ENCODE measurements at regions not wholly inside any gene's neighbourhood (a gene's known extent, or its start where the extent isn't known, plus 50 kb on each side); places are given as distances from the start of the nearest gene placed in this dataset.
"Not testable (repeated sequence)": the region's sequence is repeated elsewhere in the genome, so short reads cannot be mapped to it uniquely, and the experiment has no call there.

DNA sequence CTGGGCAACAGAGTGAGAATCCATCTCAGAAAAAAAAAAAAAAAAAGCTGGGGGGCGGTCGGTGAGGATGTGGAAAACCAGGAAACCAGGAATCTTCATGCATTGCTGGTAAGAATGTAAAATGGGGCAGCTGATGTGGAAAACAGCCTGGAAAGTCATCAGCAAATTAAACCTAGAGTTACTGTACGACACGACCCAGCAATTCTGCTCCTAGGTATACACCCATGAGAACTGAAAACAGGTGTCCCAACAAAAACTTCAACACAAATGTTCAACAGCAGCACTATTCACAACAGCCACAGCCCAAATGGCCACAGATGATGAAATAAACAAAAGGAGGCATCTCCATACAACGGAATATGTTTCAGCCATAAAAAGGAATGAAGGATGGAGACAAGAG is 97.3 kb downstream of the NCOR2 start:
- Mint-ChIP-seq H3K27me3 (no peaks in the 10 kb centered on the region), H3K27ac (no peak overlapping the region), H3K9me3 (peaks cover 0 to 1% of the 10 kb centered on the region in 2 donors), H3K4me1 (ENCODE audit: low read depth in 2 of 2) (peaks cover 19 to 22% of the 10 kb centered on the region in 2 donors), H3K36me3 (ENCODE audit: insufficient read depth) (peaks cover 32% of the 10 kb centered on the region), H3K4me3 (no peak overlapping the region)
- no peak for DNase-seq
- no peak for ATAC-seq (replicated peaks)

DNA sequence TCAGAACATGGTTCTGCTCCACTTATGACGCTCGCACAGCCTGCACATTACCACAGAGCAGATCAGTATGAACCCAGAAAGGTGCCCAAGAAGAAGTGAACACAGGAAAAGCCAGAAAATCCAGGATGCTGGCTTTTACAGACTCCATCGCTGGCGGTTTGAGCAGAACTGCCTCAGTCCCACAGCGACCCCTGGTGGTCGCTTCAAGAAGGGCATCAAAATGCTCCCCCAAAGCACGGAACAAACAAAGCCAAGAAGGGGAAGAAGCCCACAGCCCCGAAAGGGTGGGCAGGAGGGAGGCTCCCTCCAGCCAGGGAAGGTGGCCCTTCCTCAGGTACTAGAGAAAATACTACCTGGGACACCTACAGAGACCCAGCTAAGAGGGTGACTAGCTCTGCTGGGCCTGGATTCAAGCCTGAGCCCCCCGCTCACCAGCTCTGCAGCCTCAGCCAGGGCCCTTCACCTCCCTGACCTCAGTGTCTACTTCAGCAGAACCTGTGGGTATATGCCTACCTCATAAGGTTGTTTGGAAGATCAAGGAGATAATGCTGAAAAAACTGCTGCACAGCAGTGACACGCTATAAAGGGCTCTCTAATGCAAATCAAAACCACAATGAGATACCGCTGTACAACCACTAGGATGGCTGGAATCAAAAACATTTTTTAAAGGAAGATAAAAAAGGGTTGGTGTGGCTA is 98.1 kb downstream of the NCOR2 start:
- Mint-ChIP-seq H3K9me3 (peaks cover 0 to 6% of the 10 kb centered on the region in 2 donors), H3K36me3 (ENCODE audit: insufficient read depth) (peaks cover 36% of the 10 kb centered on the region), H3K27ac (peak overlapping the region; percentile 46 to 77), H3K4me3 (peak overlapping the region in 1 of 2 donors; percentile 34), H3K4me1 (ENCODE audit: low read depth in 2 of 2) (peaks cover 27 to 29% of the 10 kb centered on the region in 2 donors), H3K27me3 (no peaks in the 10 kb centered on the region)
- ATAC-seq (replicated peaks), result no peak
- DNase-seq, result peak in 1 of 3 experiments; percentile 29

DNA sequence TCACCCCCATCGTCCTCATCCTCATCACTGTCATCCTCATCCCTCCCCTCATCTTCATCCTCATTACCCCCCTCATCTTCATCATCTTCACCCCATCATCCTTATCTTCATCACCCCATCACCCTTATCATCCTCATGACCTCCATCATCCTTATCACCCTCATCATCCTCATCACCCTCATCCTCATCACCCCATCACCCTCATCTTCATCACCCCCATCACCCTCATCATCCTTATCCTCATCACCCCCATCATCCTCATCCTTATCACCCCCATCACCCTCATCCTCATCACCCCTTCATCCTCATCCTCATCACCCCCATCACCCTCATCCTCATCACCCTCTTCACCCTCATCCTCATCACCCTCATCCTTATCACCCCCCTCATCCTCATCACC is 99.9 kb downstream of the NCOR2 start:
- H3K9me3 Mint-ChIP-seq; DNase-seq; ATAC-seq (replicated peaks); H3K27me3 Mint-ChIP-seq: not testable (repeated sequence)
- Mint-ChIP-seq H3K36me3 (ENCODE audit: insufficient read depth) (peaks cover 39% of the 10 kb centered on the region), H3K4me1 (ENCODE audit: low read depth in 2 of 2) (peaks cover 36 to 43% of the 10 kb centered on the region in 2 donors), H3K4me3 (peak overlapping the region; percentile 14 to 51), H3K27ac (peak overlapping the region; percentile 96 to 99)

DNA sequence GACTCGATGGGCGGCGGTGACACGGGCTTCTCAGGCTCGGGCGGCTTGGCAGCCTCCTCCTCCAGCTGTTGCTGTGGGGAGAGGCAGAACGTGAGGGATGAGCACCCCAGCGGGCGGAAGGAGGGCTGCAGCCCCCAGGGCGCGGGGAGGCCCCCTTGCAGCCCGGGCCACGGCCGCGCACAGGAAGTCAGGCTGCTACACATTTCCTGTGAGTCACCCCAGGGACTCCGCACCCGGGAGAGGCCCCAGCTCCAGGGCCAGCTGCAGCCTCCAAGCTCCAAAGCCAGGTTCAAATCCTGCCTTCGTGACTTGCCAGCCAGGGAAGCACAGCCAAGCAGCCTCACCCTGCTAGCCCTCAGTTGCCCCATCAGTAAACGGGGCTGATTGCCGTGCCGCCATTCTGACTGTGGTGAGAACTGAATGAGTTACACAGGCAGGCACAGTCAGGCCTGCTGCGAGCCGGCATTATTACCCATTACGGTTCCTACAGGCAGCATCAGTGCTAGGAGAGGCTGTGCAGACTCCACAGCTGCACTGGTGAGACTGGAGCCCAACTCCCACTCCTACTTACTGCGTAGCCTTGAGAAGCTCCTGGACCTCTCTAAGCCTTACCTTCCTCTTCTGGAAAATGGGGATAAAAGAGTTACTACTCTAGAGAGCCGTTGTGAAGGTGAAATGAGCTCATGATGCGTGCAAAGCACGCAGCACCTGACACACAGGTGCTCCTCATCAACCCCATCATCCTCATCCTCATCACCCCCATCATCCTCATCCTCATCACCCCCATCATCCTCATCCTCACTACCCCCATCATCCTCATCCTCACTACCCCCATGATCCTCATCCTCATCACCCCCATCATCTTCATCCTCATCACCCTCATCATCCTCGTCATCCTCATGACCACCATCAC is 100.9 kb downstream of the NCOR2 start:
- peaks cover 39% of the 10 kb centered on the region for H3K36me3 Mint-ChIP-seq (ENCODE audit: insufficient read depth)
- peaks cover 0 to 6% of the 10 kb centered on the region in 2 donors for H3K9me3 Mint-ChIP-seq

DNA sequence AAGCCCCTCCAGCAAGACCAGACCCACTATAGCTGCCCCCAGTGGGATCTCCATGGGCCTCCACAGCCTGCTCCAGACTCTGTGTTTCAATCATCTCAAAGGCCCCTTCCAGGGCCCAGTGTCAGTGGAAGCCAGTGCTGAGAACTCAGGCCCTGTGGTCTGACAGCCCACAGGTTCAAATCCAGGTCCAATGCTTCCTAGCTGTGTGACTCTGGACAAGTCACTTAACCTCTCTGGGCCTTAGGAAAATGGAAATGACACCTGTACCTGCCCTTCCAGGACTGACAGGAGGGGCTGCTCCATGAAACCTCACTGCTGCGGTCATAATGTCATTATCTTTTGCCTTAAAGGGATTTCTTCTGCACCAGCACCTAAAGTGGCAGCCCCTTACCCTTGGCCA is 101.9 kb downstream of the NCOR2 start:
- peak overlapping the region; percentile 80 to 83 for H3K4me3 Mint-ChIP-seq
- ATAC-seq (replicated peaks), result no peak
- H3K27ac Mint-ChIP-seq, result peak overlapping the region; percentile 96 to 99
- peaks cover 0 to 6% of the 10 kb centered on the region in 2 donors for H3K9me3 Mint-ChIP-seq
- H3K27me3 Mint-ChIP-seq, result no peaks in the 10 kb centered on the region
- H3K4me1 Mint-ChIP-seq (ENCODE audit: low read depth in 2 of 2), result peaks cover 47 to 48% of the 10 kb centered on the region in 2 donors
- H3K36me3 Mint-ChIP-seq (ENCODE audit: insufficient read depth), result peaks cover 36% of the 10 kb centered on the region
- DNase-seq, result no peak

More for the DNA sequence above, 100.9 kb downstream of the NCOR2 start:
- DNase-seq, result peak; percentile 86 to 90 (median 89)
- H3K4me3 Mint-ChIP-seq, result peak overlapping the region; percentile 80 to 83
- peak; percentile 97 for ATAC-seq (replicated peaks)
- H3K27me3 Mint-ChIP-seq, result no peaks in the 10 kb centered on the region
- H3K4me1 Mint-ChIP-seq (ENCODE audit: low read depth in 2 of 2), result peaks cover 45 to 51% of the 10 kb centered on the region in 2 donors
- H3K27ac Mint-ChIP-seq, result peak overlapping the region; percentile 96 to 99

DNA sequence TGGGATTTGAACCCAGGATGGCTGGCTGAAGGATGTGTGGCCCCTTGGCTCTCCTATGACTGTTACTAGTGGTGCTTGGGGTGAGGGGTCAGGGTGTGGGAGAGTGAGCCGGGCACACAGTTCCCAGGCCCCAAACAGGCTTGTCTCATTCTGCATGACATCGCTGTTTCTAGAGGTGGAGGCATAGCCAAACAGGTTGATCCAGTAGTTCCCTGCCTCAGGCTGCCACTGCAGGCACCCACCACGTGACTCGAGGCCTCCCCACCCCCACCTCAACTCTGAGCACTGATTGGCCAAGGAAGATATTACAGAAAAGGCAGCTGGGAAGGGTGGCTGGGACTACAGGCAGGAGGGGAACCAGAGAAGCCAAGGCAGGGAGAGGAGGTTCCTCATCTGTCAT is 102.6 kb downstream of the NCOR2 start:
- peak overlapping the region; percentile 80 to 83 for H3K4me3 Mint-ChIP-seq
- ATAC-seq (replicated peaks), result no peak
- peak overlapping the region; percentile 96 to 99 for H3K27ac Mint-ChIP-seq
- H3K4me1 Mint-ChIP-seq (ENCODE audit: low read depth in 2 of 2), result peaks cover 50 to 52% of the 10 kb centered on the region in 2 donors
- peaks cover 0 to 6% of the 10 kb centered on the region in 2 donors for H3K9me3 Mint-ChIP-seq
- no peak for DNase-seq
- peaks cover 36% of the 10 kb centered on the region for H3K36me3 Mint-ChIP-seq (ENCODE audit: insufficient read depth)
- H3K27me3 Mint-ChIP-seq, result no peaks in the 10 kb centered on the region

DNA sequence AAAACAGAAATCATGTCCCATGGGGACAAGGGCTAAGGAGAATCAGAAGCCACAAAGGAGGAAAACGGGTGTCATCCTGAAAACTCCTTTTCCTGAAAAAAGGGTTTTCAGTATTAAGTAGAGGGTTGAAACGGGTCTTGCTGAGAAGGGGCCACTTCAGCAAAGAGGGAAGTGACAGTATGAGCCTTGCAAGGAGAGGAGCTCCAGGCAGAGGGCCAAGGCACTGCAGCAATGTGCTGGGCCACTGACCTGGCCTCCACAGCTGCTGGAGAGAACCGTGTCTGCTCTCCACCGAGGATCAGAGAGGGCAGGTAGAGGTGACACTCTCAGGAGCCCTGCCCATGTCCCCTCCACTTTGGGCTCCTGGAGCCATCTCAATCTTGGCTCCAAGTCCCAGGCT is 103.3 kb downstream of the NCOR2 start:
- DNase-seq, result no peak
- ATAC-seq (replicated peaks), result no peak
- H3K4me3 Mint-ChIP-seq, result peak overlapping the region; percentile 80 to 83
- no peaks in the 10 kb centered on the region for H3K27me3 Mint-ChIP-seq
- peak overlapping the region; percentile 96 to 99 for H3K27ac Mint-ChIP-seq
- H3K9me3 Mint-ChIP-seq, result peaks cover 0 to 6% of the 10 kb centered on the region in 2 donors
- peaks cover 33% of the 10 kb centered on the region for H3K36me3 Mint-ChIP-seq (ENCODE audit: insufficient read depth)
- H3K4me1 Mint-ChIP-seq (ENCODE audit: low read depth in 2 of 2), result peaks cover 54 to 56% of the 10 kb centered on the region in 2 donors

DNA sequence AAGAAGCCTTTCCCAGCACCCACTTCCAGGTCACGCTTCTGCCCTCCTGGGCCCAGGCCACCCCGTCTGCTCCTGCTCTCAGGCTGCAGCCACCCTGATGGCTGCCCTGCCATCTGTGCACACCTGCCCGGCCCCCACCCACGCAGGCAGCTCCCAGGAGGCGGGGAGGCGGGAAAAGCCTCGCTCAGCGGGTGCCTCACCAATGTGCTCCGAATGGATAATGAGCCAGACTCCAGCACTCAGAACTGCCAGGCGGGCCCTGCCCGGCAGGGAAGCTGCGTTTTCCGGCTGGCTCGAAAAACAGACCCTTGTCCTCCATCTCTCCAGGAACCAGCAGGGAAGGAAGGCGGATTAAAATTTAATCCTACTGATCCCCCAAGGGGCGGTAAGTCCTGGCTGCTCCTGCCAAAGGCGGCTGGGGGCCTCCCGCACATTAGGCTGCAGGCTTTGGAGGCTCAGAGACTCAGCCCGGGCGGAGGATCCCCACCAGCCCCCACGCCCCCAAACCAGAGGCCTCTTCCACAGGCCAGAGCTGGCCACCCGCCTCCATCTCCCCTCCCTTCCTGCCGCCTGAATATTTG is 104.0 kb downstream of the NCOR2 start:
- Mint-ChIP-seq H3K4me3 (peak overlapping the region in 1 of 2 donors; percentile 80), H3K27ac (peak overlapping the region; percentile 96 to 99), H3K4me1 (ENCODE audit: low read depth in 2 of 2) (peaks cover 60 to 62% of the 10 kb centered on the region in 2 donors), H3K36me3 (ENCODE audit: insufficient read depth) (peaks cover 32% of the 10 kb centered on the region), H3K9me3 (peaks cover 0 to 6% of the 10 kb centered on the region in 2 donors), H3K27me3 (no peaks in the 10 kb centered on the region)
- DNase-seq (no peak), ATAC-seq (replicated peaks) (no peak)

DNA sequence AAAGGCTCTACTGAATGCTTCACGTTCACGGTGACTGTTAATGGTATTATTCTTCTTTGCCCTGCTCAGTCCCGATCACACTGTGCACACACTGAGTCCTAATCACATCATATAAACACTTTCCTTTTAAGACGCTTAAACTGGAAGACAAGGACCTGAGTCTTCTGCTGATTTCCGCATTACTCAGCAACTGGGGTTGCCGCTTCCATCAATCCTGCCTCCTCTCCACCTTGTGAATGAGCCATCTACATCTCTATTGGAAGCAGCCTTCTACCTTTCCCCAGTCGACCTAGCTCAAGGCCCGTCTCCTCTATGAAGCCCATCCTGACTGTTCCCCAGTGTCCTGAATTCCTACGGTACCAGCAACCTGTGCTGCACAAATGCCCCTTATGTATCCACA is 104.7 kb downstream of the NCOR2 start:
- Mint-ChIP-seq H3K4me1 (ENCODE audit: low read depth in 2 of 2) (peaks cover 66 to 68% of the 10 kb centered on the region in 2 donors), H3K27me3 (no peaks in the 10 kb centered on the region), H3K27ac (peak overlapping the region in 1 of 2 donors; percentile 71), H3K9me3 (peaks cover 0 to 6% of the 10 kb centered on the region in 2 donors), H3K36me3 (ENCODE audit: insufficient read depth) (peaks cover 34% of the 10 kb centered on the region), H3K4me3 (no peak overlapping the region)
- DNase-seq (no peak), ATAC-seq (replicated peaks) (no peak)

DNA sequence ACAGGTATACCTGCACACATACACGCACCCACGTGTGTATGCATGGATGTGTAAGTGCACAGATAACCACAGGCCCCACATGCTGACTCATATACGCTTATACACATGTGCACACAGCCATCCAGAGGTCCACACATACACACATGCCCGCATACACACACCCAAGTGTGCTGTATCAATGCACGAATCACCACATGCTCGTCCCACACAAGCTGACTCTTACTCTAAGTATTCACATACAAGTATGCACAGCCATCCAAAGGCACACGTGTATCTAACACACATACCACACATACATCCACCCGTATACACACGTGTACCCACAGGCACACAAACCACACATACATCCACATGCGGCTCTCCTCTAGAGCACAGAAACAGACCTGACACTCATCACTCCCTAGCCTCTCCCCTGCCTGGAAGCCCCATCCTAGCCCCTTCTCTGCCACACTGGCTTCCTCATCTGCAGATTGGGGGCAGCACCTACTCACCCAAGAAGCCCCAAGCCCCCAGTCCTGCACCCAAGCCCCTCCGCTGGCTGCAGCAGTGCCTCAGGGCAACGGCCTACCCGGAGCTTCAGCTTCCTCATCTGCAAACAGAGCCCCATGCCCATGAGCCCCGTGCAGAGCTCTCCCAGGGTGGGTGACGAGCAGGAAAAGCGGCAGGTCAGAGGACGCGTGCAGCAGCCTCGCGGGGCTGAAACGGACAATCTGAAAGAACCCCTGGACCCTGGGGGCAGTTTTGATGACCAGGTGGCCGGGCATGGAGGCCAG is 105.4 kb downstream of the NCOR2 start:
- DNase-seq (no peak), ATAC-seq (replicated peaks) (no peak)
- Mint-ChIP-seq H3K4me3 (no peak overlapping the region), H3K36me3 (ENCODE audit: insufficient read depth) (peaks cover 32% of the 10 kb centered on the region), H3K4me1 (ENCODE audit: low read depth in 2 of 2) (peaks cover 66 to 67% of the 10 kb centered on the region in 2 donors), H3K9me3 (peaks cover 0 to 5% of the 10 kb centered on the region in 2 donors), H3K27ac (no peak overlapping the region), H3K27me3 (no peaks in the 10 kb centered on the region)

DNA sequence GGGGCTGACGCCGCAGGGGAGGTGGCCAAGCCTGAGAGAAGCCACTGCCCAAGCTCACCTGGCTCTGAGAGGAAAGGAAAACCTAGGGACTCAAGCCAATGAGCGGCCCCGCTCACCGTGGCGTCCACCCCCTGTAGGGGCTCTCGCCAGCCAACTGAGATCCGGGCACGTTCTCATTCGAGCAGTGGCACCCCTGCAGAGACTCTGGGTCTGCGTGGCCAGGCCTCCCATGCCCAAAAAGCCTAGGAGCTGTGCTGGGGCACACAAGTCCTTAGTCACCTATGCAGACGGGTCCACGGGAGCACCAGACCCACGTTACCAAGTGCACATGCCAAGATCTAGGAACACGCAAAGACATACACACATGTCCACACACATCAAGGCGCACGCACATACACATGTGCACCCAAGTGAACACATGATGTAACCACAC is 106.2 kb downstream of the NCOR2 start:
- Mint-ChIP-seq H3K4me1 (ENCODE audit: low read depth in 2 of 2) (peaks cover 60 to 63% of the 10 kb centered on the region in 2 donors), H3K27ac (peak overlapping the region in 1 of 2 donors; percentile 87), H3K9me3 (peaks cover 0 to 5% of the 10 kb centered on the region in 2 donors), H3K36me3 (ENCODE audit: insufficient read depth) (peaks cover 31% of the 10 kb centered on the region), H3K27me3 (no peaks in the 10 kb centered on the region), H3K4me3 (no peak overlapping the region)
- DNase-seq (no peak), ATAC-seq (replicated peaks) (no peak)

DNA sequence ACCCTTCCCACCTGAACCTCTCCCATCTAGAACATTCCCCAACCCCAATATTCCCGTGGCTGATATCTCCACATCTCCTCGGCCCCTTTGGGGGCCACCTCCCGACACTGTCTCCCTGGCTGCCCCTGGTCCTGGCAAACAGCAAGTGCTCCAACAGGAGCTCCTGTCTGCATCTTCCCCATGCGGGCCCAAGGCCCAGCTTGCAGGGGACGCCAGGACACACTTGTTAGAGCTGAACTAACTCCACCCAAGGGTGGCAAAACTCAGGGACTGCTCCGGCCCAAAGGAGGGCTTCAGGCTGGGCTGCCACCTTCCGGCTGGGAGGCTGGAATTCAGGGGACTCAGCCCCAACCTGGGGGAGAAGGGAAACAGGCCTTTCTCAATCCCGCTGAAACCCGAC is 106.6 kb downstream of the NCOR2 start:
- H3K9me3 Mint-ChIP-seq, result peaks cover 0 to 5% of the 10 kb centered on the region in 2 donors
- ATAC-seq (replicated peaks) (no peak), DNase-seq (no peak)
- H3K27me3 Mint-ChIP-seq, result no peaks in the 10 kb centered on the region
- H3K36me3 Mint-ChIP-seq (ENCODE audit: insufficient read depth), result peaks cover 29% of the 10 kb centered on the region
- H3K27ac Mint-ChIP-seq, result peak overlapping the region in 1 of 2 donors; percentile 87
- peaks cover 60 to 66% of the 10 kb centered on the region in 2 donors for H3K4me1 Mint-ChIP-seq (ENCODE audit: low read depth in 2 of 2)
- H3K4me3 Mint-ChIP-seq, result no peak overlapping the region
